NOMO-1 treated with dmso at 0.1 percent for 144 hours (cell line): ENCODE measurements at regions not wholly inside any gene's neighbourhood (a gene's known extent, or its start where the extent isn't known, plus 50 kb on each side); places are given as distances from the start of the nearest gene placed in this dataset.

Experiments used
- DNase-seq: peaks from one replicate; lab custom pipeline; 2025; ENCODE audit not compliant: unreplicated experiment; lab: John Stamatoyannopoulos, UW

DNA sequence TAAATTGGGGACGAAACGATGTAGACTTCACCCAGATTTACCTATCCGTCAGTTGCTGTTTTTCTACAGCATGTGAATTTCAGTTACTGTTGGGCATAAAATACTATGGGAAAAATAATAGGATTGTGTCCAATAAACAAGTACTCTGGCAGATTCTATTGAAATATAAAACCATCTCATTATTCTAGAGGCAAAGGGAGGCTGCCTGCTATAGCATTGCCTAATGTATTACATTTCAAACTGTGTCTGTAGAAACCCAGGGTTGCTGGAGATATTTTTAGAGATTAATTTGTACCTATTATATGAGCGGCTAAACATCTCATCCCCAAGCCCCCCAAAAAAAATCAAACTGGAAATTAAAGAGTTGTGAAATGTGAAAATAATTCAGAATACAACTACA is 159.6 kb upstream of the IL12A start:
- no peak for DNase-seq

DNA sequence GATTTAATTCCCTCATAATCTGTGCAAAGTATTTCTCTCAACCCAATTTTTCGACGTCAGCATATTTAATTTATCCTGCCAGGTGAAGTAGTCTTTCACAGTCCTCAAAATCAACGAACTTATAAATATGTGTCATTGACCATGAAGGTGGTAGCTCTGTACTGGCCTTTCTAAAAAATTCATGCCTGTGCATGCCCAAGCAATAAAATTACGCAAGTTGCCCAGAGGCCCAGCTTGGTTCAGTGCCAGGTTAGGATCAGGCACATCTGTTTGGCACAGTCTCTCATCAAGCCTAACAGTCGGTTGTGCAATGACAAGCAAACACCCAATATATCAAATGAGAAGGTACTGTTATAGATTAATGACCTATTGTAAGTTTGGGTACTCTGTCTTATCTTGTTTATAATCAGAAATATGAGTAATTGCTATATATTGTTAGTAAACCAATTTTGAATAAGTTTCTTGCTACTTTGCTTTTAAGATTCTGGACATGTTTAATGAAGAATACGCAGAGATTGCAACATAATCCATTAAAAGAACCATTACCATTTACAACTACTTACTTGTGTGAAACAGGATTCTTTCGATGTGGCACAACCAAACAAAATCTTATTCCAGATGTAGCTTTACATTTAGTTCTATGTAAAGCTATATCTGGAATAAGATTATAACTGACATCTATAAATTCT is 159.0 kb upstream of the IL12A start:
- DNase-seq: peak; percentile 86

DNA sequence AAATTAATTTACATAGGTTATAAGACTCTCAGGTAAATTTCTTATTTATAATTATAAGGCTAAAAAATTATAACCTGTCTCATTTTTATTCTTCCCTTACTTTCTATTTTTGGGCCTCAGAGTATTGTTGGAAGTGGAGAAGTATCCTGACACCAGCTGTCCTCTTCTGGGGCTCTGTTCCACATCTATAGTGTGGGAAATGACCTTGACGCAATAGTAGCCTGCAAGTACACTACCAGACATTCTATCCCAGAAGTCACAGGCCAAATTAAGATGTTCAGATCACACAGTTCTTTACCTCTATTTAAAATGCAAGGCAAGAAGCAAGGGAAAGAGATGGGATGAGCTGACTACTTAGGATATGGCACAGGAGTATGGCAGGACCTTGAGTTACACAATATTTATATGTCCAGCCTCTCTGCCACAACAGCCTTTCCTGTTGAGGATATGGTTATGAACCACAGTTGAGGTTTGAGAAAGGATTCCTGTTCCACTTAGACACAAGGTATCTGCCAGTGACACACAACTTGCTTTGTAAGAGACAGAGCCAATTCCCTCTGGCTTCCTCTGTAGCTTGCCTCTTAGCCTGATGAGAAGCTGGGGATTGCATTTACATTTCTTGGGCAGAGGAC is 158.0 kb upstream of the IL12A start:
- DNase-seq: no peak

DNA sequence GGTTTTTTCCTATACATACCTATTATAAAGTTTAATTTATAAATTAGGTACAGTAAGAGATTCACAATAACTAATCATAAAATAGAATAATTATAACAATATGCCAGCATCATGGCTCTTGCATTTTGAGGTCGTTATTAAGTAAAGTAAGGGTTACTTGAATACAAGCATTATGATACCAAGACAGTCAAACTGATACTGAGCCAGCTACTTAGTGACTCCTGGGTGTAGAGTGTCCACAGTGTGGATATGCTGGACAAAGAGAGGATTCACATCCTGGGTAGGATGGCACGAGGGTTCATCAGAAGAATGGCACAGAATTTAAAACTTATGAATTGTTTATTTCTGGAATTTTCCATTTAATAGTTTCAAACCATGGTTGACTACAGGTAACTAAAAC is 157.2 kb upstream of the IL12A start:
- DNase-seq: no peak

DNA sequence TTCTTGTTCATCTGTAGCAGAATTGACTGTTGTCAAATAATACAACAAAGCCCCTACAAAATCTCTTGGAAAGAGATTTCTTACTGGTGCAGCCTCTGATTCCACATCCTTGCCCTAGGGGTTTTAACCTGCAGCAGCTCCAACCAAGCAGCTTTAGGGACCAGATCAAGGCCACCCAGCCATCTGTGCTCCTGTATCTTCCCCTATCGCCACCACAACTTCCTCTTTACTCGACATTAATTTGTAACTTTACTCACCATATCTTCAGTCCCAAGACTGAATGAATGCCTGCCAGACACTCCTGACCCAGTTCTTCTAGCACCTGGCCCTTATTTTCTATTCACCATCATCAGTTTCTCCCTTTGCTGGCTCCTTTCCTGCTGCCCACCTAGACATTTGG is 156.6 kb upstream of the IL12A start:
- DNase-seq: peak; percentile 89

DNA sequence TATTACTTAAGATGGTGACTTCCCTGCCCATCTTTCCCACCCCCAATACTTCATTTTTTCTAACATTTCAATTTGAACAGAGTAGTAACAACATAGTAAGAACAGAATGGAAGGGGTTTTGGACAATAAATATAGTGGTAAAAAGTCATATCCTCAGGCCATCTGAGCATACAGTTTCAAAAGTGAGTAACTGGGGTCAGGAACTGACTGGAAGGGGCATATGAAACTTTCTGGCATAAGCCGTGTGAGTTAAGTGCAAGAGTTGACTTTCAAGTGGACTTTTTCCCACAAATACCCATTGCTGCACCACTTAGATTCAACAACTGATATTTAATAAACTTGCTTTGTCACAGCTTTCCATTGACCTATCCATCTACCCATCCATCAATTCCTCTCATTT is 153.5 kb upstream of the IL12A start:
- DNase-seq: no peak

DNA sequence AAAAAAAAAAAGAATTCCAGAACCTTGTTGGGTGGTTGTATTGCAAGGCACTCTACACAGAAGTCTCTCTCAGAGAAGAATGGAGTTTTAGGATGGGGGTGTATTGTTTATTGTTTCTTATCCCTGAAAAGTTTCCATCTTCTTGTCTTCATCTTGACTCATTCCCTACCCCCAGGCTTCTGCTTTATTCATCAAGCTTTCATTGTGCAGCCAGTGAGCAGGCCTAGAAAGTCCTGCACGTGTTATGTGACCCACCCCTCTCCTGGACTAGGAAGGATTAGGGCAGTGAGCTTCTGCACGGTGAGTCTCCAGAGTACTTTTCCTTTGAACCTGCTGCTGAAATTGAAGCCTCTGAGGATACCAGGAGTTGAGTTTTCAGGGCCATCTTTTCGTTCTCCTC is 150.9 kb upstream of the IL12A start:
- no peak for DNase-seq

DNA sequence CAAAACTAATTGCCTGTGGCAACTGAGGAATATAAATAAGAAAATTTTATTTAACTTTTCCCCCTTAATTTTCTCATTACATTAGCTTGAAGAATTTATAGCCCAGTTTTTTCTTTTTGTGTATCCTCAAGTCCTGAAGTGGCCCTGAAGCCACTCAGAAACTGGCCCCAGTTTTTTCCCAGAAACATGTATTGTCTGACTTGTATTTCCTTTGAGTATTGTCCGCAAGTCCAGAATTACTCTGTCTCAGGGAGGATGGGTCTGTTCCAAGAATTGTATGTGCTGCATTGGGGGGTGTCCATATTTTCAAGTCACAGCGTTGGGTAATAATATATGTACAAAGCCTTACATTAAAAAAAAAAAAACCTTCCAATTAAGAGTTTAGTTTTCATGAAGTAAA is 149.7 kb upstream of the IL12A start:
- DNase-seq: no peak

DNA sequence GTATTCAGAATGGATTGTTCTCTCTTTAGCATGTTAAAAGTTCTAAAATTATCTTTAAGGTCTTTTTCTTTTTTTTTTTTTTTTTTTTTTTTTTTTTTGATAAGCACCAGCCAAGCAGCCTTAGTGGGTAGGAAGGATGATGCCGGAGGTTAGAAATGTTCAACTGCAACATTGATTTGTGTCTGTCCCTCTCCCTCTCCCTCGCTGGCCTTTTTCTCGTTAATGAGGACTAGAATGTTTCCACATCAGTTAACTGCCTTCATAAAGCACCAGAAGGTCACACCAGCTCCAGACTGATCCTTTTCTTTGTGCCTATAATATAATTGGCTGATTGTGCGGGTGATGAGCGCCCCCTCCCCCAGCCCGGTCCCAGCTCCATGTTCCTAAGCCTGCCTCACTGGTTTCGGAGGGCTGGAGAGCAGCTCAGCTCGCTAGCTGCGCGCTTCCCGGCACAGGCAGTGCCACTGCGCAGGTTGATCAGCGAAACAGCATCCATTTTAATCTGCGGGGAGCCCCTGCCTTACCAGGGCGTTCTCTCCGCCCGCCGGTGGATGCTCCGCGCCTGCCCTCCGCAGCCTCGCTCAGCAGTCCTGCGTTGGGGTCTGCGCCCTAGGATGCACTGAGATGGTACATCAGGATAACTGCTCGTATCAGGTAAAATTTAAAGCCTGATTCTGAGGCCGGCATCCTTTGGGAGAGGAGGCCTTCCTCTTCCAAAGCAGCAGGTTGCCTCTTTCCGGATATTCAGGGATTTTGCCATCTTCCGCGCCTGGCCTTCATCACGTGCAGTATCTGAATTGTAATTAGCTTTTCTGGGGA is 148.9 kb upstream of the IL12A start, which contains the start of gene SCHIP1:
TSS of gene SCHIP1 (plus strand) at position 301 of the 819 bp plus-strand sequence.
- no peak for DNase-seq

DNA sequence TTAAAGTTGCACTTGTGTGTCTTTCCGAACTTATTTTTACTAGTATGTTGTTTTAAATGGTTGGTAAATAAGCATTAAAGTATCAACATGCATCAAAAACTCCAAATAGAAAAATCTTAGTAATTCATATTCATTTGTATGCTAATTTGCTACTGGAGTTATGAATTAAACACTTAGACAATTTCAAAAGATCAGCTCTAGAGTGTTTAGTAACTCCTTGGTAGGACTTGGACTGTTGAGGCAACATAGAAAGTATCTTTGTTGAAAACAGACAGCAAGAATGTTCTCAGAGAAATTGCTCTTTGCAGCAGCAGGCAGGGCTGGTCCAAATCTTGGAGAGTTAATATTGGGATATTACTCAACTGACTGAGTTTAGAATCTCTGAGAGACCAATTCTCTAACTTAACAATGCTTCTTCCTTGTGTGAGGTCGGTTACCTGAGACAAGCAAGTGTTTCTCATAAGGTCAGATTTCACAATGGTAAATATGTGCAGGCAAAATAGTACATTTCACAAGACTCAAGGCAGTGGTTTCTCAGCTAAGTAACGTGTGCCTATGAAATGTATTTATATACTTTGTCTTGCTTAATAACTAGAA is 147.8 kb upstream of the IL12A start:
- DNase-seq: peak; percentile 44

DNA sequence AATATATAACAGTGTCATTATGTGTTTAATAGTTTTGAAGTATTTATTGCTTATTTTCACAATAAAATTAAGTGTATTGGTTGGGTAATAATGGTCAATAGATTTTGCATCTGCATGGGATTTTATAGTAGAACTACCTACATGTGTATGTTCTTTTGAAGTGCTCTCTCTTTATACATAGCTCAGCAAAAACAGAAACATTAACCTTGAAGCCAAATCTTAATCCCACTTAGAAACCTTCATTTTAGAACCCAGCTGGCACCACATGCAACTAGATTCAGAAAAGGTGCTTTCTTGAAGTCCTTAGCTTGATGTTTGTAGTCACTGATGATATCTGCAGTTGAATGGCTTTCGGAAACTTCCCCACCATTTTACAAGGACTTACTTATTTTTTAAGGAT is 146.9 kb upstream of the IL12A start:
- no peak for DNase-seq

DNA sequence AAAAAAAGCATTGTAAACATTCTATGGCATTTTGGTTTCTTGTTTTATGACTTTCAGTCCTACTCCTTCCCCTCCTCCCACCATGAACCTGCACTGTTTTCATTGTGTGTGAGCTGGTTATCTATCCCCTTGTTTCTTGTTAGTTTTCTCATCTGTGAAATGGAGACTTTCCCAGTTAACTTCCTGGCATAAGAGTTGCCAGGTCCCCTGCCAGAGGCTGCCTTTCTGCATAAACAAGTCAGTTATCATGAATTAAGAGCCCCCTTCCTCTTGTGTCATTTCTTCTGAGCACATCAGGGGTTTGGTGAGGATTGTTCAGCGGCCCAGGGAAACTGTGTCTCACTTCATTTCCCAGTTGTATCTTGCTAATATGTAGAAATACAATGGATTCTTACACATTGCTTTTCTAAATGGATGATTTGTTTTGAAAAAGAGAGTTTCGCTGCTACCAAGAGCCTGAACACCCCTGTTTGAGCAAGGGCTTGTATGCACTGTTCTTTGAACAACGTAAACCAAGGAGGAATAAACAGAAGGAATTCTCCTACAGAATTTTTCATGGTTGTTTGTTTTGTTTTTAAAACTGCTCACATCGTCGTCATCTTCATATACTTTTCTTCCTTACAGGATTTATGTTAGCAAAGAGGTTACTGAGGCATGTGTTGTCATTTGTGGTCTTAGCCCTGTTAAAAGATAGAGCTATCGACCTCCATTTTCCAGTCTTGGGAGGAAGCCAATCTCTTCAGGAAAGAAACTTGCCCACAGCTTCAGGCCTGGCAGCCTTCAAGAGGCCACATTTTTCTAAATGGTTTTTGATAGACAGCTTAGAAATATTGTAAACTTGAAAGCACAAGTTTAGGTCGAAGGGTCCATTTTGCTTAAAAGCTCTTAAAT is 144.6 kb upstream of the IL12A start:
- no peak for DNase-seq

DNA sequence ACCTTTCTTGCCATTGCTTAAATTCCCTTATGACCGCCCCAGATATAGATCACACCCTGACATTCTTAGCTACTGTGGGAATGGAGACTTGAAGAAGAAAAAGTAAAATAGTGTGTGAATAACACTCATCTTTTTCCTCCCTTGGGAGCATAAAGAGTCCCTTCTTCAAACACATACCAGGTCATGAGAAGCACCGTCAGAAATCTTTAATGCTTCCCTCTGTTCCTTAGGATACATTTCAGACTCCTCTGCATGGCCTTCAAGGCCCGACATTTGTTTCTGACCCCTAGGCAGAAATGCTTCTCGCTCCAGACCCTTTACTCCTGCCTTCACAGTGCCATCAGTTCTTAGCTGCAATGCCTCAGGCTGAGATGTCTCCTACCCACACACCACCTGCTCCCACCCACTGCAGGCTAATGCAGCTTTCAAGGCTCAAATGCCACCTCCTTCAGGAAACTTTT is 143.8 kb upstream of the IL12A start:
- no peak for DNase-seq

DNA sequence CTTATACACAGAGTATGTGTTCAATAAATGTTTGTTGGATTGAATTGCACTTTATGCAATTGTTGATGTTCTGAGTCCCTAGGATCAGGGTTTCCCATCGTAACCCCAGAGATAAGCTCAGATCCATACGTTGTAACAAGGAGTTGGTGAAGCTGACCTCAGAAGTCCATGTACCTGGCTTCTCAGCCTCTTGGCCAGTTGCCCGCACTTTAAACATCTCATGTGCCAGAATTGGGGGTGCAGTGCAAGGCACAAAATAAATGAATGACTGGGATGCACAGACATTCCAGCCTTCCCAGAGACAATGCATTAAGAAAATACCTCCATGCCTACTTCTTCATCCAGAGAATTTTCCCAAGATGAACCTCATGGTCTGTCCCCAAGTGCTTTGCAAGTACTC is 142.9 kb upstream of the IL12A start:
- no peak for DNase-seq

DNA sequence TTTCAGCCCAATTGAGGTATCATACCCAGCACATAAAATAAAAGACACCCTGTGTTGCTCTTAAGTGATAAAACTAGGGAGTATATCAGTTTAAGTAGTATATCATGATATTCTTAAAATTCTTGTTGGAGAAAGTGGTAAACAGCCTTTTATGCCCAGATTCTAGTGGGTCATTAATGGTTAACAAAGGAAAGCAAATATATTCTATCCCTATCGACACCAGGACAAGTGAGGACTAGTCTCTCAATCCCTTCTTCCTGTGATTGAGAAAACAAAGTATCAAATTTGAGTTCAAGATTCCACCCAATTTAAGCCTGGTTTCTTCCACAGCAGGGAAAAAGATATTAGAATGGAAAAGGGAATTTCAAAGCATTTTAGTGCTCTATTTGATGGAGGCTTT is 142.4 kb upstream of the IL12A start:
- DNase-seq: no peak

DNA sequence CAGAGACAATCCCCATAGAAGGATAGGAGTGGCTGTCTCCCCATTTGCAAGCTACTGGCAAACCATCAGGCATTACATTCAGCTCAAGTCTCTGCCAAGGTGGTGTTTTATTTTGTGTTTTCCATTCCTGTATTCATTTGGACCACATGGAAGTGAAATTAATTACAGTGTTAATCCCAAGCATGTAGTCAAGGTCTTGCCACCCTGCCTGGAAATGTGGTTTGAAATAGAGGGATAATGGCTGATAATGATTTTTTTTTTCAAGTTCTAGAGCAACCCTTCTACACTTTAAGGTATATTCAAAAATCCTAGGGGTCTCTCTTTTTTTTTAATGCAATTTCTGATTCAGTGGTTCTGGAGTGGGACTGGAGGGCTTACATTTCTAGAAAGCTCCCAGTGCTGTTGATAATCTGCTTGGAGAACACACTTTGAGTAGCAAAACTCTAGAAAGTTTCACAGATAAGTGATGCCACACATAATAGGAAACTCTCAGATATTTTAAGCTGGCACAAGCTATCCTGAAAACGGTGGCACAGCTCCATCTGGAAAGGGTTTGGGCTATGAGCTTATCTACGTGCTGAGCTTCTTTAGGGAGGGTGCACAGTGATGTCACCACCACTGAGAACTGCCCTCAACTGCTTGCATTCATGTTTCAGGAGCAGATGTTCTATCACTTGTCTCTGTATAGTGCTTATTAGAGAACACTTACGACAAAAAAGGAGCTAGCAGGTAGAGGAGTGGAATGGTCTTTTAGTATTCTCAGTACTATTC is 140.1 kb upstream of the IL12A start:
- no peak for DNase-seq

DNA sequence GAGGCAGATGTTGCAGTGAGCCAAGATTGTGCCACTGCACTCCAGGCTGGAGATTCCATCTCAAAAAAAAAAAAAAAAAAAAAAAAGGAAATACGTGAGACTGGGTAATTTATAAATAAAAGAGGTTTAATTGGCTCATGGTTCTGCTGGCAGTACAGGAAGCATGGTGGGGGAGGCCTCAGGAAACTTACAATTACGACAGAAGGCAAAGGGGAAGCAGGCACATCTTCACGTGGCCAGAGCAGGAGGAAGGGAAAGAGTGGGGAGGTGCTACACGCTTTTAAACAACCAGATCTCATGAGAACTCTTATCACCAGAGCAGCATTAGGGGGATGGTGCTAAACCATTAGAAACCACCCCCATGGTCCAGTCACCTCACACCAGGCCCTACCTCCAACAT is 138.2 kb upstream of the IL12A start:
- no peak for DNase-seq

DNA sequence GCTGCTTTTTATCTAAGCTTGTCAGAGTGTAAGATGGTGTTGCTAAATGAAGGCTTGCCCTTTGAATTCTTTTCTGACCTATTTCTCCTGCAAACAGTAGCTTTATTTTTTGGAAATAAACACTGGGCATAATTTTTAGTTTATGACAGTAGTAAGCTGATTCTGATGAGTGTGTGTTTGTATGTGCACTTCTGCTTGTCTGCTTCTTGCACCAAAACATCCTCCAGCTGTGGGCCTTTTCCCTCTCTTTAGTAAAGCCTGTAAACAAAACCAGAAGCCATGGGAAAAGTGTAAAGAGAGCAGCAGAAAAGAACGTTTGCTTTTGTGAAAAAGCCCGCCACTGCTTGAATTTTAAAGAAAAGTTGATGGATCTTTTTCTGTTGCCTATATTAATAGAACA is 136.4 kb upstream of the IL12A start:
- DNase-seq: no peak

DNA sequence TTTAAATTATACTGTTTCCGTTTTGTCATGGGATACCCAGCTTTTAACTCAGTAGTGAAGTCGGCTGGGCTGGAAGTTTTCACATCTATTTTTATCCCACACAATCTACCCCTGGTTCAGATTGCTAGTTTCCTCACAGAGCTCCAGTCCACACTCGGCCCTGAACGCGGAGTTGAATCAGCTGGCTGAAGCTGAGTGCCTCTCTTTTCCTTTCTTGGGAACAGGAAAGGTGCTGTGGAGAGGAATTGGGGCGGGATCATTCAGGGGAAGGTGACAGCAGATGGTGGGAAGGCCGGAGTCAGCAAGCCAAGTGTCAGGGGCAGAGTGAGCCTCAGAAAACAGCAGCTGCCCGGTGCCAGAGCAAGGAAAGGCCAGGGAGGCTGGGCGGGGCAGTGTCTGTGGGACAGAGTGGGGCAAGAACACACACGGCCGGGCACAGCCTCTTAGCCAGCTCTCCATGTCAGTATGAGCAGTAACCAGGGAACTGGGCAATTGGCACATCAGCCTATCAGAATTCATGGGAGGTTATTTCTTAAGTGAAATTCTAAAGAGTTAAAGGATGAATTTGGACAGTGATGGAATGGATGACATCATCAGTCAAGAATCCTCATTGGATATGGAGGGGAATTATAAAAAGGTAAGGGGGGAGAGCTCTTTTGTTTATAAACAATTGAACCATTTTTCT is 135.7 kb upstream of the IL12A start:
- DNase-seq: no peak
